HG03280 (cell line): ENCODE measurements at regions not wholly inside any gene's neighbourhood (a gene's known extent, or its start where the extent isn't known, plus 50 kb on each side); places are given as distances from the start of the nearest gene placed in this dataset.

Experiments
- ATAC-seq: cut with Tn5 transposase; IDR thresholded peaks from one replicate; pipeline ENCODE4 v1.9.1; 2021; ENCODE audit warnings: mild to moderate bottlenecking, moderate library complexity; ENCODE audit not compliant: unreplicated experiment

- no peak for ATAC-seq
Measured at GRCh38 chr3:144287001-144287400, 315.4 kb downstream of the DIPK2A start.

DNA sequence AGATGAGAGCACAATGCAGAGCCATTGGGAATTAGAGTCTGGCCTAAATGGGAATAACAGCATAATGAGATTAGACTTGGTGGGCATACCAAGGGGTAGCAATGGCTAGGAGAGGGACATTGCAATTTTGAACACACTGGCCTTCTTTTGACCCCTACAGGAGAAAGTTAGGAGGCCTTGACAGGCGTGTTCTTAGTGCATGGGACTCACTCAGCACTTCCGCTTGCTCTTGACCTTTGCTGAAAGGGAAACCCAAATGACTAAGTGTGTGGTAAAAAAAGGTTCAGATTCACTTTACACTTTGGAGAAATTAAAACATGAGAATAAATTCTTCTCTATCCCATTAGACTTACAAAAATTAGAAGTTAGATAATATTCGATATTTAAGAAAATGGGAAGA, 317.4 kb downstream of the DIPK2A start:
- no peak for ATAC-seq

DNA sequence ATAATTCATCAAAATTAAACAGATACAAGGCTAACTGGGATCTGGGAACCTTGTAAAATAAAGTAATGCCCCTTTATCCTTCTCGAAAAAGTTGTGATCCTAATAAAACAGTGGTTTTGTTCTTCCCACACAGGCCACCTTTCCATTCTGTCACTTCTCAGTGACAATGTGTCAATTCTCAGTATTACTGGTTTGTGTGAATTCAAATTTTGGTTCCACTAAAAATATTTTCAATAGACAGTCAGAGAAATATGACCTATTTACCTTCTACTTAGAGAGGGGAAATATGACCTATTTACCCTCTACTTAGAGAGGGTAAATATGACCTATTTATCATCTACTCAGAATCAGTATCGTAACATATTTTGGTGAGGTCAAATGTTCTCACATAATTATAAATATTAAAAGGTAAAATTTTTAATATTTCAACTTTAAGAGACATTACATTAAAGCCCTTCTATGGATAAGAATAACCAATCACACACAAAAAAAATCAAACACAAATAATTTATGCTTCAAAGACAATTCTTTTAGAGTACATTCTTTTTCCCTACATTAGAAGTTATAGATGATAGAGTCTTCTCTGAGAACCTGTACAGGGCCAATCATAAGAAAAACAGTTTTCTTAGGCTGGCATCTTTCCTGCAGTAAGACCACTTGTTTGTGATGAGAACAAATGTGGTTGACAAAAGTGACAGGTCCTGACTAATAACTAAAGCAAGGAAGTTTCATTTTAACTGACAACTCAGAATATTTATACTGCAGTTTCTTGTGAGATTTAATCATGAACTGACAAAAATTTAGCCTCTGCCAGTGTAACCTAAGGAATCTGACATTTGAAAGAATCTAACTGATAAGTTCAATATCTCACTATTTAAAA, 323.3 kb downstream of the DIPK2A start:
- peak; percentile 76 for ATAC-seq

DNA sequence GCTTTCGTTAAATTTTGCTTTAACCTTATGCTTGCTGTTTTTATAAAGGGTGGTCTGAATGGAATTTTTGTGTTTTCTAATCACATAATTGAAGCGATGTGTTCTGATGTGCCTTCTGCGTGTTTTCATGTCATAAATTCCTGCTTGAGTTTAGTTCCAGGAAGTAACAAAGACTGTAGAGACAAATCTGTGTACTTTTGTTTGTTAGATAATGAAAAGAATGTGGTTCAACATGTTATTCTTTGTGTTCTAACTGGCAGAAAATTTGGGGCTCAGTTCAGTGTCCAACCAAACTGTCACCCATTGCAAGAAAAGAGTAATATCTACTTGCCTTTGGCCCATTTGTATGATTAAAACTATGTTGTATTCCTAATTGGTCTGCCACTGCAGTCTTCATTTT, 324.0 kb downstream of the DIPK2A start:
- no peak for ATAC-seq

DNA sequence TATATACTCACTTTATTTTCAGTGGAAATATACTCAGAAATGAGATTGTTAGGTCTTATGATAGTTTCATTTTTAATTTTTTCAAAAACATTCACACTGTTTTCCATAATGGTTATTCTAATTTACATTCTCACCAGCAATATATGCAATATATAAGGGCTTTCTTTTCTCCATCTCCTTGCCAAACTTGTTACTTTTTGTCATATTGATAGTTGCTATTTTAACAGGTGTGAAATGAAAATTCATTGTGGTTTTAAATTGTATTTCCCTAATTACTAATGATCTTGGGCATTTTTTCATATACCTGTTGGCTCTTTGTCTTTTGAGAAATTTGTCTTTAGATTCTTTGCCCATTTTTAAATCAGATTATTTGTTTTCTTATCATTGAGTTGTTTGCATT, 325.2 kb downstream of the DIPK2A start:
- ATAC-seq = no peak

- no peak for ATAC-seq
Measured at GRCh38 chr3:144301863-144302262, 330.2 kb downstream of the DIPK2A start.

DNA sequence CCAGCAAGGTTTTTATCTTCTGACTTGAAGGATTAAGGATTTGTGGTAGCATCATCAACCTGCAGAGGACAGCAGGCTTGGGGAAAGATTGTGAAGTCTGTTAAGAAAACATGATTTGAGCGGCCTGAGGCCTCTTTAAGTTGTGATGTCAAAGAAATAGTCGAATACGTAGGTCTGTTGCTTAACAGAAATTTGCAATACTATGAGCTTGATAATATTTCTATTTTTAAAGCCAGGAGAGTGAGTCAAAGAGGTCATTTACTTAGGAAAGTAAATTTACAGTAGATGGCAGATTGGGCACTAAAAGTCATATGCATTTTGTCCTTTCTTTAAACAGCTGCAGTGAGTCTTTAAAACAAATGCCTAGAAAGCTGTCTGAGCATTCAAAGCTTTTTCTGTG, 336.3 kb downstream of the DIPK2A start:
- no peak for ATAC-seq

- ATAC-seq = no peak
Measured at GRCh38 chr3:144308396-144308795, 336.8 kb downstream of the DIPK2A start.

GRCh38 chr3:144312702-144313101, 341.1 kb downstream of the DIPK2A start:
- no peak for ATAC-seq

DNA sequence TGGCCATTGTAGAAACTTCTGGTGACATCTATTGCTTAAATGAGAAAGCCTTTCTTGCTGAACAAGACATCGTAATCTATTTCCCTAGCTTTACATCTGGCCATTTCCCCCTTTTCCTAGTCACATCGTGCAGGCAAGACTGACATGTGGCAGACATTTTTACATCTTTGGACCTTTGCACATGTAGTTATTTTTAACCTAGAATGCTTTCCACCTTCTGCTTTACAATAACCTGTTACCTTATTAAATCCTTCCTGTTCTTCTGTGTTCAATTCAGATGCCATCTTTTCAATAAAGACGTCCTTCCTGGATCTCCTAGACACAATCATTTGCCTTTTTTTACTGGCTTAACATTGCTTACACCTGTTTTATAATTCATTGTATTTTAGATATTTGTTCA, 343.3 kb downstream of the DIPK2A start:
- ATAC-seq = no peak

DNA sequence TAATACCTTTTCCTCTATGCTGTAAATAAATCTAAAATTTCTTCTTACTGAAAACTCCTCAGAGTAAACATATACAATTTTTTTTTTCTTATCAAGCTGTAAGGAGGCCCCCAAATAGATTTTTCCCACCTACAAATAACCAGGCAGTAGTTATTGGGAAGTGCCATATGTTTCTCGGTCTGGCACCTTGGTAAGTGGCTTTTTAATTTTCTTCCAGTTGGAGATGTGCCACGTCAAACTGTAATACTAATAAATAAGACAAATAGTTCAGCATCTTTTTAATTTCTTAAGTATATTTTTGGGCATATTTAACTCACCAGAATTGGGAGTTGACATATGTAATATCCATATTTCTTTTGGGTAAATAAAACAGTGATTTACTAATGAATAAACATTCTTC, 346.3 kb downstream of the DIPK2A start:
- no peak for ATAC-seq

GRCh38 chr3:144324076-144324475, 352.5 kb downstream of the DIPK2A start:
- ATAC-seq = no peak

GRCh38 chr3:144332868-144333267, 361.2 kb downstream of the DIPK2A start:
- no peak for ATAC-seq

DNA sequence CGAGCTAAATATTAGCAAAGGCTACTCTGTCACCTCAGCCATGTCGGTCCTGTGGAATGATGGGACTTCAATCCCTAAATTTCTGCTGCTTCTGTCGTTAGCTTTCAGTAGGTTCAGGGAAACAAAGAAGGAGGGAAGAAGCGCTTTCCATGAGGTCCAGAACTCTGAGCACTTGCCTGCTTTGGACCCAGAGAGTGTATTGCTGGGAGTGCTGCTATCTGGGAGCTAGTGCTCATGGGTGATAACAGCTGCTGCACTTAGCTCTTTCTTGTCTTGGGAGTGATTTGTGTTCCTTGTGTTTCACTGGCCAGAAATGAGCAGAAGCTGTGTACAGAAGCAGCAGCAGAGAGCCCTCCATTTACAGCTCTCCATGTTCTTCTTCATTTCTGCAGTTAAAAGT, 369.8 kb downstream of the DIPK2A start:
- no peak for ATAC-seq

- no peak for ATAC-seq
Measured at GRCh38 chr3:144343343-144343742, 371.7 kb downstream of the DIPK2A start.

- no peak for ATAC-seq
Measured at GRCh38 chr3:144343777-144344176, 372.2 kb downstream of the DIPK2A start.

- ATAC-seq = no peak
Measured at GRCh38 chr3:144344925-144345548, 373.4 kb downstream of the DIPK2A start.

GRCh38 chr3:144350125-144350524, 378.5 kb downstream of the DIPK2A start:
- ATAC-seq = no peak

DNA sequence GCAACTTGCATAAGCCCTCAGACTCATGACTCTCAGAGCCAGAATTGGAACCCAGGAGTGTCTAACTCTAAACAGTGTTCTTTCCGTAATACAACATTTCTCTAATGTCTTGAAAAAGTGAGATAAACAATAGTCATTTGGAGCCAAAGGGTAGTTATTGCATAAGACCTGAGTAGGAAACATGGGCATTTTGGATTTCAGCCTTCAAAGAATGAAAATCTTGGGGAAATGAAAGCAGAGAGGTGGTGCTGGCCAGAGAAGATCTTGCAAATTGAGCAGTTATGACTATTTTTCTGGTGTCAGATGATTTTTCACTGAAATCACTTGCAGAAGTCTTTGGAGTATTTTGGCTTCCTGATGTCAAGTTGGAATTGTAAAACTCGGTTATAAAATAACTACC, 379.4 kb downstream of the DIPK2A start:
- ATAC-seq = no peak

DNA sequence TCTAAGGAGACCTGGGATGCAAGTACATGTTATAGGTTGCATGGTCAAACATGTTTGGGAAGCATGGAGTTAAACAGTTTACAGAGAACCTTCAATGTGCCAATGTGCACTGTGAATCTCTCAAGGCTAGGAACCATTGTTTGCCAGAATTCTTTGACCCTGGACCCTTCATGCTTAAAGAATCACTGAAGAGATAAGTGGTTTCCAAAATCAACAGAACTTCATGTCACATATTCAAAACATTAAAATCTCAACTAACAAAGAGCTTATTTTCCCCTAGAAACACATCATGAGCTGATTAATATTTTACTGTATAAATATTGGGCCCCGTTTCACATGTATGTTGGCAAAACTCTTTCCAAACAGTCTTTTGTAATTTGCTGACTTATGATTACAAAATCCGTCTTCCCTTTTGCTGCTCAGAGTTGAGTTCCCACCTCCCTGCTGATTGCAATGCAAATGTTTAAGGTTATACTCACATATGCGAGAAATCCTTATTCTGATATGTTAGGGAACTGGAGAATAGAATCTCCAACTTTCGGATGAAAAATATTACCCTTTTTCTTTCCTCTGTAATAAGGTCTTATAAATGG, 380.2 kb downstream of the DIPK2A start:
- ATAC-seq = no peak

GRCh38 chr3:144358191-144358590, 386.6 kb downstream of the DIPK2A start:
- ATAC-seq = no peak

- no peak for ATAC-seq
Measured at GRCh38 chr3:144361002-144361401, 389.4 kb downstream of the DIPK2A start.
